ENCODE measurements at regions not wholly inside any gene's neighbourhood (a gene's known extent, or its start where the extent isn't known, plus 50 kb on each side); places are given as distances from the start of the nearest gene placed in this dataset.

GRCh38 chr10:8418631-8419030 is 364.1 kb downstream of the GATA3 start:
- Histone ChIP-seq H3K9me3 (no peaks in the 10 kb centered on the region), H3K4me1 (no peaks in the 10 kb centered on the region), H3K27ac (no peak overlapping the region), H3K36me3 (no peaks in the 10 kb centered on the region), H3K27me3 (no peaks in the 10 kb centered on the region), H3K4me3 (no peak overlapping the region)
- no peak for TF ChIP-seq CTCF (IDR thresholded peaks at IDR 0.05)
- no peak for DNase-seq
- ATAC-seq: no peak
- intact Hi-C loops (cut with DNase I): no loop called here

GRCh38 chr10:8420182-8420581 is 365.7 kb downstream of the GATA3 start:
- no peaks in the 10 kb centered on the region for H3K9me3 ChIP-seq
- ATAC-seq (no peak), DNase-seq (no peak)
- H3K4me3 ChIP-seq: no peak overlapping the region
- H3K4me1 ChIP-seq: no peaks in the 10 kb centered on the region
- no peak overlapping the region for H3K27ac ChIP-seq
- H3K36me3 ChIP-seq: no peaks in the 10 kb centered on the region
- intact Hi-C loops (cut with DNase I): no loop called here
- no peaks in the 10 kb centered on the region for H3K27me3 ChIP-seq
- no peak for TF ChIP-seq CTCF (IDR thresholded peaks at IDR 0.05)

GRCh38 chr10:8424555-8425211 is 370.2 kb downstream of the GATA3 start:
- H3K27ac ChIP-seq: no peak overlapping the region
- no peaks in the 10 kb centered on the region for H3K36me3 ChIP-seq
- no peak overlapping the region for H3K4me3 ChIP-seq
- H3K4me1 ChIP-seq: no peaks in the 10 kb centered on the region
- intact Hi-C loops (cut with DNase I): no loop called here
- TF ChIP-seq CTCF (IDR thresholded peaks at IDR 0.05): no peak
- ATAC-seq (no peak), DNase-seq (no peak)
- H3K27me3 ChIP-seq: no peaks in the 10 kb centered on the region
- no peaks in the 10 kb centered on the region for H3K9me3 ChIP-seq

GRCh38 chr10:8428654-8429053 is 374.2 kb downstream of the GATA3 start:
- no peak for TF ChIP-seq CTCF (IDR thresholded peaks at IDR 0.05)
- Histone ChIP-seq H3K9me3 (no peaks in the 10 kb centered on the region), H3K36me3 (no peaks in the 10 kb centered on the region), H3K4me3 (no peak overlapping the region), H3K27ac (no peak overlapping the region), H3K4me1 (no peaks in the 10 kb centered on the region), H3K27me3 (no peaks in the 10 kb centered on the region)
- intact Hi-C loops (cut with DNase I): no loop called here
- no peak for DNase-seq
- no peak for ATAC-seq

GRCh38 chr10:8430321-8430720 is 375.8 kb downstream of the GATA3 start:
- no peaks in the 10 kb centered on the region for H3K27me3 ChIP-seq
- DNase-seq: no peak
- intact Hi-C loops (cut with DNase I): no loop called here
- TF ChIP-seq CTCF (IDR thresholded peaks at IDR 0.05): no peak
- no peaks in the 10 kb centered on the region for H3K36me3 ChIP-seq
- ATAC-seq: no peak
- H3K4me3 ChIP-seq: no peak overlapping the region
- no peak overlapping the region for H3K27ac ChIP-seq
- H3K9me3 ChIP-seq: no peaks in the 10 kb centered on the region
- no peaks in the 10 kb centered on the region for H3K4me1 ChIP-seq
